Nephron (organoid): ENCODE measurements at regions not wholly inside any gene's neighbourhood (a gene's known extent, or its start where the extent isn't known, plus 50 kb on each side); places are given as distances from the start of the nearest gene placed in this dataset.

Experiments used
- H3K27ac Mint-ChIP-seq, 3 experiments: 2 replicates each; pipeline ENCODE4 v1.8.0; 2020; ENCODE audit warnings: mixed read lengths in 3 of 3, mild to moderate bottlenecking in 2 of 3, moderate library complexity in 1 of 3
- H3K27me3 Mint-ChIP-seq: 2 replicates; pipeline ENCODE4 v1.8.0; 2021; ENCODE audit warnings: low read depth, mild to moderate bottlenecking, moderate library complexity, mixed read lengths
- H3K36me3 Mint-ChIP-seq: 2 replicates; pipeline ENCODE4 v1.8.0; 2020; ENCODE audit warnings: low read depth, mixed read lengths
- H3K4me1 Mint-ChIP-seq: 2 replicates; pipeline ENCODE4 v1.8.0; 2020; ENCODE audit warnings: mixed read lengths
- H3K4me3 Mint-ChIP-seq, 3 experiments: 2 replicates each; pipeline ENCODE4 v1.8.0; 2020; ENCODE audit warnings: mild to moderate bottlenecking in 3 of 3, mixed read lengths in 3 of 3, moderate library complexity in 2 of 3
- H3K9me3 Mint-ChIP-seq: 2 replicates; pipeline ENCODE4 v1.8.0; 2020; ENCODE audit warnings: mixed read lengths
- CTCF ChIP-seq, 3 experiments: fragments of 200-600 bp; sonication (generic); IDR thresholded peaks; one replicate each; pipeline ENCODE4 v1.5.0; 2021; ENCODE audit warnings: antibody characterized with exemption in 3 of 3; ENCODE audit not compliant: unreplicated experiment in 3 of 3

GRCh38 chr5:24045046-24045445 is 537.6 kb downstream of the PRDM9 start:
- no peaks in the 10 kb centered on the region for H3K36me3 Mint-ChIP-seq
- H3K27me3 Mint-ChIP-seq: no peaks in the 10 kb centered on the region
- no peaks in the 10 kb centered on the region for H3K4me1 Mint-ChIP-seq
- no peak for TF ChIP-seq CTCF (IDR thresholded peaks at IDR 0.05; ENCODE audit: unreplicated experiment in 3 of 3)
- no peaks in the 10 kb centered on the region for H3K9me3 Mint-ChIP-seq
- no peak overlapping the region for H3K27ac Mint-ChIP-seq
- no peak overlapping the region for H3K4me3 Mint-ChIP-seq

- Mint-ChIP-seq H3K4me1 (no peaks in the 10 kb centered on the region), H3K27ac (no peak overlapping the region), H3K4me3 (no peak overlapping the region), H3K27me3 (no peaks in the 10 kb centered on the region), H3K36me3 (no peaks in the 10 kb centered on the region), H3K9me3 (no peaks in the 10 kb centered on the region)
- TF ChIP-seq CTCF (IDR thresholded peaks at IDR 0.05; ENCODE audit: unreplicated experiment in 3 of 3): no peak
Observed at GRCh38 chr5:24053737-24054136, 546.3 kb downstream of the PRDM9 start.

- no peak for TF ChIP-seq CTCF (IDR thresholded peaks at IDR 0.05; ENCODE audit: unreplicated experiment in 3 of 3)
- H3K27ac Mint-ChIP-seq: no peak overlapping the region
- H3K27me3 Mint-ChIP-seq: no peaks in the 10 kb centered on the region
- H3K36me3 Mint-ChIP-seq: no peaks in the 10 kb centered on the region
- H3K9me3 Mint-ChIP-seq: no peaks in the 10 kb centered on the region
- no peak overlapping the region for H3K4me3 Mint-ChIP-seq
- no peaks in the 10 kb centered on the region for H3K4me1 Mint-ChIP-seq
Observed at GRCh38 chr5:24059006-24059405, 551.6 kb downstream of the PRDM9 start.

GRCh38 chr5:24059716-24060115 is 552.3 kb downstream of the PRDM9 start:
- no peak for TF ChIP-seq CTCF (IDR thresholded peaks at IDR 0.05; ENCODE audit: unreplicated experiment in 3 of 3)
- Mint-ChIP-seq H3K9me3 (no peaks in the 10 kb centered on the region), H3K4me1 (no peaks in the 10 kb centered on the region), H3K36me3 (no peaks in the 10 kb centered on the region), H3K27ac (no peak overlapping the region), H3K27me3 (no peaks in the 10 kb centered on the region), H3K4me3 (no peak overlapping the region)

- Mint-ChIP-seq H3K9me3 (no peaks in the 10 kb centered on the region), H3K4me3 (no peak overlapping the region), H3K36me3 (no peaks in the 10 kb centered on the region), H3K27ac (no peak overlapping the region), H3K4me1 (no peaks in the 10 kb centered on the region), H3K27me3 (no peaks in the 10 kb centered on the region)
- TF ChIP-seq CTCF (IDR thresholded peaks at IDR 0.05; ENCODE audit: unreplicated experiment in 3 of 3): no peak
Observed at GRCh38 chr5:24065779-24066178, 558.4 kb downstream of the PRDM9 start.

GRCh38 chr5:24067208-24067607 is 559.8 kb downstream of the PRDM9 start:
- no peaks in the 10 kb centered on the region for H3K4me1 Mint-ChIP-seq
- no peak for TF ChIP-seq CTCF (IDR thresholded peaks at IDR 0.05; ENCODE audit: unreplicated experiment in 3 of 3)
- H3K9me3 Mint-ChIP-seq: no peaks in the 10 kb centered on the region
- H3K36me3 Mint-ChIP-seq: no peaks in the 10 kb centered on the region
- H3K27me3 Mint-ChIP-seq: no peaks in the 10 kb centered on the region
- no peak overlapping the region for H3K4me3 Mint-ChIP-seq
- no peak overlapping the region for H3K27ac Mint-ChIP-seq
